Uterus (tissue), 3 donors: ENCODE measurements at regions not wholly inside any gene's neighbourhood (a gene's known extent, or its start where the extent isn't known, plus 50 kb on each side); places are given as distances from the start of the nearest gene placed in this dataset.

Experiments used
- DNase-seq, 2 donors: peaks; one replicate each; pipeline ENCODE4 v3.0.0-alpha.2; 2019 to 2020
- H3K27ac ChIP-seq, 2 donors: fragments of 200-600 bp; sonication (generic); 1 replicate in 1 of 2; 2 replicates in 1 of 2; pipeline ENCODE4 v1.5.1; 2016 to 2018
- H3K27me3 ChIP-seq, 2 donors: fragments of 200-600 bp; sonication (generic); one replicate each; pipeline ENCODE4 v1.5.1; 2018 to 2019; ENCODE audit warnings: control low read depth in 1 of 2
- H3K36me3 ChIP-seq, 2 donors: fragments of 200-600 bp; sonication (generic); one replicate each; pipeline ENCODE4 v1.5.1; 2019; ENCODE audit warnings: control low read depth in 1 of 2
- H3K4me1 ChIP-seq, 2 donors: fragments of 200-600 bp; sonication (generic); one replicate each; pipeline ENCODE4 v1.5.1; 2018 to 2019; ENCODE audit warnings: control low read depth in 1 of 2
- H3K4me3 ChIP-seq, 2 donors: fragments of 200-600 bp; sonication (generic); 1 replicate in 1 of 2; 2 replicates in 1 of 2; pipeline ENCODE4 v1.5.1; 2018 to 2019; ENCODE audit warnings: mild to moderate bottlenecking in 1 of 2
- H3K9me3 ChIP-seq, 2 donors: fragments of 200-600 bp; sonication (generic); one replicate each; pipeline ENCODE4 v1.5.1; 2019; ENCODE audit warnings: control low read depth in 1 of 2
- CTCF ChIP-seq, 4 experiments: fragments of 200-600 bp in 2 of 4; fragments of 450-650 bp in 2 of 4; sonication (generic) in 2 of 4; IDR thresholded peaks; one replicate each; pipeline ENCODE4 v1.5.1; 2016 to 2019; ENCODE audit warnings: antibody characterized with exemption in 4 of 4, mild to moderate bottlenecking in 2 of 4, moderate library complexity in 1 of 4
- POLR2A ChIP-seq, 2 donors: fragments of 450-650 bp; IDR thresholded peaks; one replicate each; pipeline ENCODE4 v1.6.1; 2016; ENCODE audit warnings: antibody characterized with exemption in 2 of 2, mild to moderate bottlenecking in 1 of 2, moderate library complexity in 1 of 2
- intact Hi-C: fragments of 100-400 bp; cut with DNase I; formaldehyde crosslinking; loops from one replicate; pipeline ENCODE4 v1.15.1; 2023; ENCODE audit warnings: low total_unique reads
- donor health status: DM: yes; HTN: yes; CAD: no.

GRCh38 chr4:174018236-174018635 is 265.2 kb downstream of the FBXO8 start:
- TF ChIP-seq POLR2A (IDR thresholded peaks at IDR 0.05) (no peak), CTCF (IDR thresholded peaks at IDR 0.05) (no peak)
- no peak overlapping the region for H3K27ac ChIP-seq
- no peaks in the 10 kb centered on the region for H3K9me3 ChIP-seq
- intact Hi-C loops: no loop called here
- no peak for DNase-seq
- no peaks in the 10 kb centered on the region for H3K27me3 ChIP-seq
- H3K4me1 ChIP-seq: no peaks in the 10 kb centered on the region
- H3K36me3 ChIP-seq: no peaks in the 10 kb centered on the region
- no peak overlapping the region for H3K4me3 ChIP-seq

- H3K27me3 ChIP-seq: no peaks in the 10 kb centered on the region
- intact Hi-C loops: no loop called here
- TF ChIP-seq POLR2A (IDR thresholded peaks at IDR 0.05): no peak
- TF ChIP-seq CTCF (IDR thresholded peaks at IDR 0.05): no peak
- H3K27ac ChIP-seq: no peak overlapping the region
- H3K36me3 ChIP-seq: no peaks in the 10 kb centered on the region
- no peaks in the 10 kb centered on the region for H3K9me3 ChIP-seq
- H3K4me1 ChIP-seq: no peaks in the 10 kb centered on the region
- no peak for DNase-seq
- no peak overlapping the region for H3K4me3 ChIP-seq
These were observed 267.2 kb downstream of the FBXO8 start for GRCh38 chr4:174016251-174016650.

GRCh38 chr4:174012886-174013259 is 270.6 kb downstream of the FBXO8 start:
- H3K4me3 ChIP-seq: no peak overlapping the region
- H3K27me3 ChIP-seq: no peaks in the 10 kb centered on the region
- no peaks in the 10 kb centered on the region for H3K4me1 ChIP-seq
- H3K27ac ChIP-seq: no peak overlapping the region
- no peaks in the 10 kb centered on the region for H3K36me3 ChIP-seq
- H3K9me3 ChIP-seq: no peaks in the 10 kb centered on the region
- TF ChIP-seq CTCF (IDR thresholded peaks at IDR 0.05) (no peak), POLR2A (IDR thresholded peaks at IDR 0.05) (no peak)
- no peak for DNase-seq
- intact Hi-C loops: no loop called here

GRCh38 chr4:174012135-174012885 is 271.2 kb downstream of the FBXO8 start:
- no peak for TF ChIP-seq POLR2A (IDR thresholded peaks at IDR 0.05)
- TF ChIP-seq CTCF (IDR thresholded peaks at IDR 0.05): no peak
- peak overlapping the region in 1 of 2 donors; percentile 8 for H3K27ac ChIP-seq
- H3K36me3 ChIP-seq: no peaks in the 10 kb centered on the region
- H3K4me1 ChIP-seq: no peaks in the 10 kb centered on the region
- DNase-seq: no peak
- H3K4me3 ChIP-seq: no peak overlapping the region
- no peaks in the 10 kb centered on the region for H3K27me3 ChIP-seq
- H3K9me3 ChIP-seq: no peaks in the 10 kb centered on the region
- intact Hi-C loops: no loop called here

GRCh38 chr4:174010547-174010946 is 272.9 kb downstream of the FBXO8 start:
- Histone ChIP-seq H3K4me1 (no peaks in the 10 kb centered on the region), H3K4me3 (no peak overlapping the region), H3K36me3 (no peaks in the 10 kb centered on the region), H3K27ac (no peak overlapping the region), H3K27me3 (no peaks in the 10 kb centered on the region), H3K9me3 (no peaks in the 10 kb centered on the region)
- TF ChIP-seq POLR2A (IDR thresholded peaks at IDR 0.05) (no peak), CTCF (IDR thresholded peaks at IDR 0.05) (no peak)
- DNase-seq: no peak
- intact Hi-C loops: no loop called here
